ENCODE measurements at regions not wholly inside any gene's neighbourhood (a gene's known extent, or its start where the extent isn't known, plus 50 kb on each side); places are given as distances from the start of the nearest gene placed in this dataset.

DNA sequence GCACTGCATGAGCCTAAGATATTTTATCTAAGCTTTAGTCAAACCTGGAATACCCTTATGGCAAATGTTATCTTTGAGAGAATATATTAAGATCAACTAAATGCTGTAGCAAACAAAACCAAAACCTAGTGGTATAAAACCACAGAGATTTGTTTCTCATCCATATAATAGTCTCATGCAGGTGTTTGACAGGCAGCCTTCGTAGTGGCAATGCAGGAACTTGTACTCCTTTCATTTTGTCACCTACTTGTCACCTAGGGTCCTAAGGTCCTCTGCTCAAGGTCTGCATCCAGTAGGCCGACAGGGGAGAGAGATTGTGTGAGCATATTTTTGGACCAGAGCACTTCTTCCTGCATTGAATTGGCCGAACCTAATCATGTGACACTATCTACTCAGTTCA, 352.6 kb downstream of the GPR37 start:
- H3K9me3 Mint-ChIP-seq, result no peaks in the 10 kb centered on the region
- no peak overlapping the region for H3K27ac Mint-ChIP-seq
- ChIA-PET CTCF (no interaction called here), POLR2A (no interaction called here)
- no peak overlapping the region for H3K4me3 Mint-ChIP-seq
- H3K36me3 Mint-ChIP-seq (ENCODE audit: low read depth), result no peaks in the 10 kb centered on the region
- H3K27me3 Mint-ChIP-seq, result no peaks in the 10 kb centered on the region
- no peaks in the 10 kb centered on the region for H3K4me1 Mint-ChIP-seq
- DNase-seq, result no peak

DNA sequence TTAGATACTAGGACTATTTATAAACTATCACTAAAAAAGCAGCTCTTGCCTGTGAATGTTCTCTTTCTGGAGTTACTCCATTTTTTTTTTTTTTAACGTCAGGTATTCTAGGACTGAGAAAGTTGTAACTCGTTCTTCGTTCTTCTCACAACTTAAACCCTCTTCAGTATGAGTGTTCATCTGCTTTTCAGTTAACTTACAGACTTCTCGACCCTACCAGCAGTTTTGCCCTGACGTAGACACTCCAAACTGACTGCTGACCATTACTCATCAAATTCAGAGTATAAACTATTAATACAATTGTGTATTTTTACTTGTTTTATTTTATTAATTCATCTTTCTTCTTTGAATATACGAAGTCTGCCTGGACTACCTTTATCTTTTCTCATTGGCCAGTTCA, 353.1 kb downstream of the GPR37 start:
- Mint-ChIP-seq H3K36me3 (ENCODE audit: low read depth) (no peaks in the 10 kb centered on the region), H3K27me3 (no peaks in the 10 kb centered on the region), H3K4me3 (no peak overlapping the region), H3K4me1 (no peaks in the 10 kb centered on the region), H3K9me3 (no peaks in the 10 kb centered on the region), H3K27ac (no peak overlapping the region)
- DNase-seq, result no peak
- CTCF ChIA-PET, result no interaction called here
- POLR2A ChIA-PET, result no interaction called here

GRCh38 chr7:124411796-124412195, 353.8 kb downstream of the GPR37 start:
- no peak overlapping the region for H3K27ac Mint-ChIP-seq
- no peaks in the 10 kb centered on the region for H3K9me3 Mint-ChIP-seq
- H3K27me3 Mint-ChIP-seq, result no peaks in the 10 kb centered on the region
- H3K4me3 Mint-ChIP-seq, result no peak overlapping the region
- ChIA-PET CTCF (no interaction called here), POLR2A (no interaction called here)
- no peaks in the 10 kb centered on the region for H3K4me1 Mint-ChIP-seq
- no peaks in the 10 kb centered on the region for H3K36me3 Mint-ChIP-seq (ENCODE audit: low read depth)
- no peak for DNase-seq

GRCh38 chr7:124403587-124403986, 362.0 kb downstream of the GPR37 start:
- Mint-ChIP-seq H3K27ac (no peak overlapping the region), H3K36me3 (ENCODE audit: low read depth) (no peaks in the 10 kb centered on the region), H3K4me1 (no peaks in the 10 kb centered on the region), H3K27me3 (no peaks in the 10 kb centered on the region), H3K4me3 (no peak overlapping the region), H3K9me3 (no peaks in the 10 kb centered on the region)
- no peak for DNase-seq
- CTCF ChIA-PET, result no interaction called here
- POLR2A ChIA-PET, result no interaction called here

DNA sequence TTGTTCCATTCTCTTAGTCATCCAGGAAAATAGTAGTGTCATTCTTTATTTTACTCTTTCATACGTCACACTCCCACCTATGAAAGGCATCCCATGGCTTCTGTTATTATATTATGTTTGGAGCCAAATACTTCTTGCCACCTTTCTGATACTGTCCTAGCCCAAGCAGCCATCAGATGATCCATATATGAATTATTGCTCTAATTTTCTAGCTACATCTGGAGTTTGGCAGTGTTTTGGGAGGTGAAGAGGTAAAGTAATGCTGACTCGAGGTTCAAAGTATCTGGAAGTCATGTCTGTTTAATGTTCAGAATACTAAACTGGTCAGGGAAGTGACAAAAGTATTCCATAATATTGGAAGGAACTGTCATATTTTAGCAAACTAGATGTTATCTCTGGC, 362.5 kb downstream of the GPR37 start:
- H3K27me3 Mint-ChIP-seq, result no peaks in the 10 kb centered on the region
- ChIA-PET POLR2A (no interaction called here), CTCF (no interaction called here)

DNA sequence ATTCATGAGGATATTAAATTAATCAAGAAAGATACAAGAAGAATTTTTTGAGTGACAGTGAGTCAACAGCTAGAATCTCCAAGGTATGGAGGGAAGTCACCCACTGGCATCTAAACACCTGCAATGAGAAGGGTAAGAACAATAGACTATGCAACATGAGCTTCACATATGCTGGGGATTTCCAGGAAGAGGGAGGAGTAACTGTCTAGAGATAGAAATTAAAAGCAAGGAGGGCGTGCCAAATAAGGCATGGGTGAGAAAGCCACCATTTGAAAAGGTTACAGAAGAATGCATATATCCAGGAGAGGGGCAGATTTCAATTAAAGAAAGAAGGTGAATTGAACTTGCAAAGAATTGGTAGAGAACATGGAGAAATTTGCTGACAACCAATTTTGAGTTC, 365.7 kb downstream of the GPR37 start:
- DNase-seq, result no peak
- H3K27ac Mint-ChIP-seq, result no peak overlapping the region
- no peak overlapping the region for H3K4me3 Mint-ChIP-seq
- POLR2A ChIA-PET, result no interaction called here
- CTCF ChIA-PET, result no interaction called here
- no peaks in the 10 kb centered on the region for H3K27me3 Mint-ChIP-seq
- H3K36me3 Mint-ChIP-seq (ENCODE audit: low read depth), result no peaks in the 10 kb centered on the region
- H3K9me3 Mint-ChIP-seq, result peaks cover 8% of the 10 kb centered on the region
- H3K4me1 Mint-ChIP-seq, result no peaks in the 10 kb centered on the region

More for the DNA sequence above, 362.5 kb downstream of the GPR37 start:
- Mint-ChIP-seq H3K27ac (no peak overlapping the region), H3K4me1 (no peaks in the 10 kb centered on the region), H3K4me3 (no peak overlapping the region), H3K36me3 (ENCODE audit: low read depth) (no peaks in the 10 kb centered on the region), H3K9me3 (no peaks in the 10 kb centered on the region)
- DNase-seq, result no peak

- no peaks in the 10 kb centered on the region for H3K36me3 Mint-ChIP-seq (ENCODE audit: low read depth)
- DNase-seq, result no peak
- ChIA-PET POLR2A (no interaction called here), CTCF (no interaction called here)
- no peaks in the 10 kb centered on the region for H3K4me1 Mint-ChIP-seq
- no peak overlapping the region for H3K4me3 Mint-ChIP-seq
- H3K9me3 Mint-ChIP-seq, result peaks cover 8% of the 10 kb centered on the region
- no peaks in the 10 kb centered on the region for H3K27me3 Mint-ChIP-seq
- H3K27ac Mint-ChIP-seq, result no peak overlapping the region
These were observed 366.2 kb upstream of the TMEM229A start for GRCh38 chr7:124398937-124399552.

- POLR2A ChIA-PET, result no interaction called here
- Mint-ChIP-seq H3K27me3 (no peaks in the 10 kb centered on the region), H3K27ac (no peak overlapping the region), H3K4me3 (no peak overlapping the region), H3K36me3 (ENCODE audit: low read depth) (no peaks in the 10 kb centered on the region), H3K9me3 (peaks cover 8% of the 10 kb centered on the region), H3K4me1 (no peaks in the 10 kb centered on the region)
- CTCF ChIA-PET, result no interaction called here
- no peak for DNase-seq
These were observed 364.3 kb upstream of the TMEM229A start for GRCh38 chr7:124397134-124397533.

- Mint-ChIP-seq H3K9me3 (peaks cover 2% of the 10 kb centered on the region), H3K27me3 (no peaks in the 10 kb centered on the region), H3K4me1 (no peaks in the 10 kb centered on the region), H3K27ac (no peak overlapping the region), H3K4me3 (no peak overlapping the region), H3K36me3 (ENCODE audit: low read depth) (no peaks in the 10 kb centered on the region)
- CTCF ChIA-PET, result no interaction called here
- no peak for DNase-seq
- POLR2A ChIA-PET, result no interaction called here
These were observed 357.4 kb upstream of the TMEM229A start for GRCh38 chr7:124390301-124390700.

GRCh38 chr7:124388751-124389150, 355.9 kb upstream of the TMEM229A start:
- no peak overlapping the region for H3K4me3 Mint-ChIP-seq
- H3K4me1 Mint-ChIP-seq, result no peaks in the 10 kb centered on the region
- H3K27me3 Mint-ChIP-seq, result no peaks in the 10 kb centered on the region
- ChIA-PET CTCF (no interaction called here), POLR2A (no interaction called here)
- no peak for DNase-seq
- H3K9me3 Mint-ChIP-seq, result peaks cover 2% of the 10 kb centered on the region
- no peak overlapping the region for H3K27ac Mint-ChIP-seq
- H3K36me3 Mint-ChIP-seq (ENCODE audit: low read depth), result no peaks in the 10 kb centered on the region

DNA sequence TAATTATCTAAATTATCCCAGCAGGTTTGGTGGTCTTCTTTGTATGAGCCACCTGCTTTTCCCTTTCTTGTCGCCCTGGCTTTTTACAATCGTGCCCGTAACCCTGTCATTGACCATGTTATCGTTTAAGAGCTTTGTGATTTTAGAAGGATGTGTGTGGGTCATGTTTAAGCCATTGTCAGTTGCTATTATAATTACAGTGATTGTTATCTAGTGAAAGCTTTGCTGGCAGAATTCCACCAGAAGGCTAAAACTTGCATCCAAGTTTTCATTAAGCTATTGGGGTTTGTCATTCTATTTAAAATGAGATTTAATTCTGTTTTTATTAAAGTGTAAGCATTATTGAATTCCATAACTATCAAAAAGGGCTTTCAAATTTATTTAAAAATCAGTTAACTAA, 354.2 kb upstream of the TMEM229A start:
- POLR2A ChIA-PET, result no interaction called here
- CTCF ChIA-PET, result no interaction called here
- Mint-ChIP-seq H3K4me1 (no peaks in the 10 kb centered on the region), H3K27me3 (no peaks in the 10 kb centered on the region), H3K4me3 (no peak overlapping the region), H3K36me3 (ENCODE audit: low read depth) (no peaks in the 10 kb centered on the region), H3K27ac (no peak overlapping the region), H3K9me3 (peaks cover 2% of the 10 kb centered on the region)
- DNase-seq, result no peak

- no peak for DNase-seq
- H3K9me3 Mint-ChIP-seq, result peaks cover 5% of the 10 kb centered on the region
- H3K36me3 Mint-ChIP-seq (ENCODE audit: low read depth), result no peaks in the 10 kb centered on the region
- H3K27me3 Mint-ChIP-seq, result no peaks in the 10 kb centered on the region
- H3K27ac Mint-ChIP-seq, result no peak overlapping the region
- no peak overlapping the region for H3K4me3 Mint-ChIP-seq
- ChIA-PET POLR2A (no interaction called here), CTCF (no interaction called here)
- H3K4me1 Mint-ChIP-seq, result no peaks in the 10 kb centered on the region
These were observed 346.4 kb upstream of the TMEM229A start for GRCh38 chr7:124379296-124379695.

GRCh38 chr7:124376111-124376510, 343.2 kb upstream of the TMEM229A start:
- Mint-ChIP-seq H3K27ac (no peak overlapping the region), H3K4me3 (no peak overlapping the region), H3K9me3 (peaks cover 9% of the 10 kb centered on the region), H3K4me1 (no peaks in the 10 kb centered on the region), H3K27me3 (no peaks in the 10 kb centered on the region), H3K36me3 (ENCODE audit: low read depth) (no peaks in the 10 kb centered on the region)
- ChIA-PET POLR2A (no interaction called here), CTCF (no interaction called here)
- DNase-seq, result no peak

DNA sequence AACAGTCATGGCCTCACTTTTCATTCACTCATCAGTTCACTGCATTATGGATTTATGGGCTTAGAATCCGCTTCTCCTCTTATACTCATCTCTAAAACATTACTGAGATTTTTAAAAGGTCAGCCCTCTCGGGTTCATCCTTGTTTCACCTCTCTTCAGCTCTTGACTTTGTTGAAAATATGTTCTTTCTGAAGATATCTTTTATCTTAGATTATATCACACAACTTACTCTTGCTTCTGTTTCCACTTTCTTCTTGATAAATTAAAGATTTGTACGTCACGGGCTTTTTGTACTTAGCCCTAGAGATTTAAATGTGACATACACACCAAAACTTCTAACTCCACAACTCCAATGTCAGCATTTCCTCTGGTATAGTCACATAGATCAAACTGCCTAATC, 342.5 kb upstream of the TMEM229A start:
- H3K4me3 Mint-ChIP-seq, result no peak overlapping the region

GRCh38 chr7:124369310-124369709, 336.4 kb upstream of the TMEM229A start:
- Mint-ChIP-seq H3K36me3 (ENCODE audit: low read depth) (no peaks in the 10 kb centered on the region), H3K27ac (no peak overlapping the region), H3K27me3 (no peaks in the 10 kb centered on the region), H3K4me1 (no peaks in the 10 kb centered on the region), H3K9me3 (peaks cover 11% of the 10 kb centered on the region), H3K4me3 (no peak overlapping the region)
- DNase-seq, result no peak
- ChIA-PET CTCF (no interaction called here), POLR2A (no interaction called here)

More for the DNA sequence above, 342.5 kb upstream of the TMEM229A start:
- H3K36me3 Mint-ChIP-seq (ENCODE audit: low read depth), result no peaks in the 10 kb centered on the region
- DNase-seq, result no peak
- H3K27ac Mint-ChIP-seq, result no peak overlapping the region
- no peaks in the 10 kb centered on the region for H3K27me3 Mint-ChIP-seq
- H3K4me1 Mint-ChIP-seq, result no peaks in the 10 kb centered on the region
- H3K9me3 Mint-ChIP-seq, result peaks cover 9% of the 10 kb centered on the region
- ChIA-PET CTCF (no interaction called here), POLR2A (no interaction called here)
